Right lobe of liver (tissue), 4 donors: ENCODE measurements at regions not wholly inside any gene's neighbourhood (a gene's known extent, or its start where the extent isn't known, plus 50 kb on each side); places are given as distances from the start of the nearest gene placed in this dataset.

Source experiments
- CTCF ChIP-seq, 4 donors: fragments of 200-600 bp in 3 of 4; fragments of 450-650 bp in 1 of 4; IDR thresholded peaks; one replicate each; pipeline versions ENCODE4 v1.5.1 to v1.8.0; 2016 to 2022; ENCODE audit warnings: antibody characterized with exemption in 4 of 4, mild to moderate bottlenecking in 2 of 4
- POLR2A ChIP-seq: fragments of 450-650 bp; IDR thresholded peaks from one replicate; pipeline ENCODE4 v1.6.1; 2017; ENCODE audit warnings: antibody characterized with exemption, mild to moderate bottlenecking
- donor health status: DM: no; HTN: no; CAD: no.
- donor health status: DM: no; HTN: no; CAD: no.
- donor health status: DM: no; HTN: yes; CAD: no.

GRCh38 chr12:88756153-88756552, 175.9 kb upstream of the KITLG start:
- TF ChIP-seq POLR2A, result no peak
- no peak for TF ChIP-seq CTCF (IDR thresholded peaks at IDR 0.05)
